ENCODE measurements at regions not wholly inside any gene's neighbourhood (a gene's known extent, or its start where the extent isn't known, plus 50 kb on each side); places are given as distances from the start of the nearest gene placed in this dataset.

DNA sequence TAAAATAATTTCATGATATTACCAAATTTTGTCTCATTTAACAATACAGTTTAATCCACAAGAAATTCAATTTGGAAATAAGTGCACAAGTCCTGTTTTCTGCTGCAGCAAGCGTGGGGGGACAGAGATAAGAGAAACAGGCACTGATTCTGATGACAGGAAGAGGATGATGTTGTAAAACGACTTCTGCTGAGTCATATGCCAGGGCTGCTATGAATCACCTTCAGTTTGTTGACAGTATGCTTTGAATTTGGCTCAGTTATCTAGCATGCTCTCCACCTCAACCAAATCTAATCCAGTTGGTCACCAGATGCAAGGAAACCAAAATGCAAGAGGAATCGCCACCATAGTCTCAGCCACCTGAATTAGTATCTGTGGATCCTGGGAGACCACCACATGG lies 244.1 kb upstream of the MON1B start:
- DNase-seq (ENCODE audit: low read depth): peak; percentile 9
- TF ChIP-seq, protein P1, sequence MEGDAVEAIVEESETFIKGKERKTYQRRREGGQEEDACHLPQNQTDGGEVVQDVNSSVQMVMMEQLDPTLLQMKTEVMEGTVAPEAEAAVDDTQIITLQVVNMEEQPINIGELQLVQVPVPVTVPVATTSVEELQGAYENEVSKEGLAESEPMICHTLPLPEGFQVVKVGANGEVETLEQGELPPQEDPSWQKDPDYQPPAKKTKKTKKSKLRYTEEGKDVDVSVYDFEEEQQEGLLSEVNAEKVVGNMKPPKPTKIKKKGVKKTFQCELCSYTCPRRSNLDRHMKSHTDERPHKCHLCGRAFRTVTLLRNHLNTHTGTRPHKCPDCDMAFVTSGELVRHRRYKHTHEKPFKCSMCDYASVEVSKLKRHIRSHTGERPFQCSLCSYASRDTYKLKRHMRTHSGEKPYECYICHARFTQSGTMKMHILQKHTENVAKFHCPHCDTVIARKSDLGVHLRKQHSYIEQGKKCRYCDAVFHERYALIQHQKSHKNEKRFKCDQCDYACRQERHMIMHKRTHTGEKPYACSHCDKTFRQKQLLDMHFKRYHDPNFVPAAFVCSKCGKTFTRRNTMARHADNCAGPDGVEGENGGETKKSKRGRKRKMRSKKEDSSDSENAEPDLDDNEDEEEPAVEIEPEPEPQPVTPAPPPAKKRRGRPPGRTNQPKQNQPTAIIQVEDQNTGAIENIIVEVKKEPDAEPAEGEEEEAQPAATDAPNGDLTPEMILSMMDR (IDR thresholded peaks at IDR 0.05; ENCODE audit: insufficient read depth, low read depth, low read length): no peak
- Histone ChIP-seq H3K27me3 (ENCODE audit: control insufficient read depth, insufficient read depth, low read length) (no peaks in the 10 kb centered on the region), H3K36me3 (ENCODE audit: control insufficient read depth, insufficient read depth, low read length) (no peaks in the 10 kb centered on the region), H3K4me3 (ENCODE audit: low read depth, low read length) (no peak overlapping the region)
- ChIA-PET CTCF (no interaction called here), POLR2A (no interaction called here)

DNA sequence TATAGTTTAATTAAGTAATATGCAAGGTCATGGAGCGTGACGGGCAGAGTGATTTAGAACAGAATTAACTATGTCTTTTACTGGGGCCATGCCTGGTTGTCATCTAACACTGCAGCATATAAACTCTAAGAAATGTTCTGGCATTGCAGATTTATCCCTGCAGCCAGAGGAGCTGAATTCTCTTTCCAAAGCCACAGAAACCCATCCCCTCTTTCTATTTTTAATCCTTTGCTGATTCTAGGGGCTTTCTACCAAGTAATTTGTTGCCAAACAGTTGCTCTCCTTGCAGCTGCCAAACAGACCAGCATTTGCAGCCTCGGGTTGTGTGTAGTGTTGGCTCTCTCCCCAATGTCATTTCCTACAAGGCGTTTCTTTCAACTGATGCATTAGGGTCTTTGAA lies 243.2 kb upstream of the MON1B start:
- no peaks in the 10 kb centered on the region for H3K27me3 ChIP-seq (ENCODE audit: control insufficient read depth, insufficient read depth, low read length)
- POLR2A ChIA-PET: no interaction called here
- H3K4me3 ChIP-seq (ENCODE audit: low read depth, low read length): no peak overlapping the region
- DNase-seq (ENCODE audit: low read depth): no peak
- TF ChIP-seq, protein P1 (IDR thresholded peaks at IDR 0.05; ENCODE audit: insufficient read depth, low read depth, low read length): no peak
- H3K36me3 ChIP-seq (ENCODE audit: control insufficient read depth, insufficient read depth, low read length): no peaks in the 10 kb centered on the region
- CTCF ChIA-PET: interaction anchor here (0.6 kb wide), 1 partner anchor 74 kb away, joined by 5 read pairs; no protein-coding TSS in a partner anchor

DNA sequence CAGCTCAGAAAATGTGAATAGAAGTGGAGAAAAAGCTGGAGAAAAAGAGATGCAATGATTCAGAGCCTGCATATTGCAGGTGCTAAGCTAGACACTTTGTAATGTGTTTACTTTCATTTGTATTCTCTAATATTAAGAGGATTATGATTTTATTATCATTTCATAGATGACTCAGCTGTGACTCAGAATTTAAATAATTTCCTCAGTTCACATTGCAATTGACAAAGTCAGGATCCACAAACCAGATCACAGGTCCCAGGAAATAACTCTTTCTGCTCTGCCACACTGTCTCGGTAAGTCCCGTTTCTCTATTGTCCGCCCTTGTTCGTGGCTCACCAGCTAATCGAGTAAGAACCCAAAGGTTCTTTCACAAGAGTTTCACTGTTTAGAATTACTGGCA lies 235.4 kb upstream of the MON1B start:
- POLR2A ChIA-PET: no interaction called here
- Histone ChIP-seq H3K4me3 (ENCODE audit: low read depth, low read length) (no peak overlapping the region), H3K27me3 (ENCODE audit: control insufficient read depth, insufficient read depth, low read length) (no peaks in the 10 kb centered on the region), H3K36me3 (ENCODE audit: control insufficient read depth, insufficient read depth, low read length) (no peaks in the 10 kb centered on the region)
- CTCF ChIA-PET: no interaction called here
- DNase-seq (ENCODE audit: low read depth): no peak
- TF ChIP-seq, protein P1 (IDR thresholded peaks at IDR 0.05; ENCODE audit: insufficient read depth, low read depth, low read length): no peak

DNA sequence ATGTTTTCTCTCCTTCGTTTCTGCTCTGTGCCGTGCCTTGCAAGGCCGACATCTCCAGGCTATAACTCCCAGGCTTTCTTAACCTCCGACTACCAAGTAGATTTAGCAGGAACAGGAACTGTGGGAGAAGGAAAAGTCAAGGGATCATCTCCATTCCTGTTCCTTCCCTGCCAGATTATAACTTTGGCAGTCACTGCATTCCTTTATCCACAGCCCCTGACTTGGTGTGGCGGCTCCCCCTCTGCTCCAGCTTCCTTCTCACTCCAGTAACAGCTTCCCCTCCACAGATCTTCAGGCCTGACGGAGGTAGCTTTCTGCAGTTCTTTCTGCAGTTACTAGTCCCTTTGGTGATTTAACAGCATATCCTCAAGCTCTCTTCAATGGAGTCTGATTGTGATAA lies 234.6 kb upstream of the MON1B start:
- CTCF ChIA-PET: no interaction called here
- POLR2A ChIA-PET: no interaction called here

DNA sequence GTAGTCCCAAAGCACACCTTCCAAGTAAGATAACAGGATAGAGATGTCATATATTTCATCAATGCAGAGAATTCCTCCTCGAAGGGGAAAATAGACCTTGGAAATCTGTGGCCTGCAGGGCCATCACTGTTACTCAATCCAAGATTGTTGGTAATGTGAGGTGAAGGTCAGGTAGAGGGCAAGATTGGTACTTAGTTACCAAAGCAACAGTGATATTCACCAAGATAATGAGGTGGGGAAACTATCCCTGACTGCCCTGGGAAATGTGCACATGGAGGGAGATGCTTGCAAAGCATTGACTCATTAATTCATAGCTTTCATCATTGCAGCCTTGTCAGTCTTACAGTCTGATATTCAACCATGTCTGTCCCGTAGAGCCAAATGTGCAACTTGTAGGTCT lies 234.1 kb upstream of the MON1B start:
- TF ChIP-seq, protein P1 (IDR thresholded peaks at IDR 0.05; ENCODE audit: insufficient read depth, low read depth, low read length): no peak
- H3K4me3 ChIP-seq (ENCODE audit: low read depth, low read length): no peak overlapping the region
- ChIA-PET CTCF (no interaction called here), POLR2A (no interaction called here)
- no peaks in the 10 kb centered on the region for H3K27me3 ChIP-seq (ENCODE audit: control insufficient read depth, insufficient read depth, low read length)
- no peak for DNase-seq (ENCODE audit: low read depth)
- H3K36me3 ChIP-seq (ENCODE audit: control insufficient read depth, insufficient read depth, low read length): no peaks in the 10 kb centered on the region

More for the DNA sequence above, 234.6 kb upstream of the MON1B start:
- Histone ChIP-seq H3K36me3 (ENCODE audit: control insufficient read depth, insufficient read depth, low read length) (no peaks in the 10 kb centered on the region), H3K27me3 (ENCODE audit: control insufficient read depth, insufficient read depth, low read length) (no peaks in the 10 kb centered on the region), H3K4me3 (ENCODE audit: low read depth, low read length) (no peak overlapping the region)
- TF ChIP-seq, protein P1 (IDR thresholded peaks at IDR 0.05; ENCODE audit: insufficient read depth, low read depth, low read length): no peak
- DNase-seq (ENCODE audit: low read depth): no peak

All from BJ (cell line).